Activated CD8-positive, alpha-beta T cell treated with anti-CD3 and anti-CD28 coated beads, Interleukin-2, amount 10 ng/mL, durations not matched to agents 7 days and 5 days (primary cell): ENCODE measurements at regions not wholly inside any gene's neighbourhood (a gene's known extent, or its start where the extent isn't known, plus 50 kb on each side); places are given as distances from the start of the nearest gene placed in this dataset.

Experiments used
- ATAC-seq: fragments of 150-1000 bp; cut with Tn5 transposase; one replicate; pipeline ENCODE4 v1.10.0; 2021; ENCODE audit warnings: moderate library complexity
- CTCF ChIA-PET: fragments of 350-600 bp; sonication (Branson Sonifier 250); formaldehyde crosslinking; loops from one replicate; lab custom pipeline; 2021; ENCODE audit warnings: antibody characterized with exemption; lab: Charles Lee
- POLR2A ChIA-PET: fragments of 350-600 bp; sonication (Branson Sonifier 250); formaldehyde crosslinking; loops from one replicate; lab custom pipeline; 2021; ENCODE audit warnings: antibody characterized with exemption; lab: Charles Lee
- DNase-seq: peaks from one replicate; pipeline ENCODE4 v3.0.0-alpha.2; 2020
- H3K27ac Mint-ChIP-seq: one replicate; pipeline ENCODE4 v1.8.0; 2021; ENCODE audit warnings: mild to moderate bottlenecking, mixed read lengths
- H3K27me3 Mint-ChIP-seq: one replicate; pipeline ENCODE4 v1.8.0; 2021; ENCODE audit warnings: low read depth, mixed read lengths
- H3K36me3 Mint-ChIP-seq: one replicate; pipeline ENCODE4 v1.8.0; 2021; ENCODE audit warnings: low read depth, mixed read lengths
- H3K4me1 Mint-ChIP-seq: one replicate; pipeline ENCODE4 v1.8.0; 2021; ENCODE audit warnings: low read depth, mixed read lengths
- H3K4me3 Mint-ChIP-seq: one replicate; pipeline ENCODE4 v1.8.0; 2021; ENCODE audit warnings: mild to moderate bottlenecking, mixed read lengths
- H3K9me3 Mint-ChIP-seq: one replicate; pipeline ENCODE4 v1.8.0; 2022; ENCODE audit warnings: mixed read lengths; ENCODE audit not compliant: insufficient read depth

DNA sequence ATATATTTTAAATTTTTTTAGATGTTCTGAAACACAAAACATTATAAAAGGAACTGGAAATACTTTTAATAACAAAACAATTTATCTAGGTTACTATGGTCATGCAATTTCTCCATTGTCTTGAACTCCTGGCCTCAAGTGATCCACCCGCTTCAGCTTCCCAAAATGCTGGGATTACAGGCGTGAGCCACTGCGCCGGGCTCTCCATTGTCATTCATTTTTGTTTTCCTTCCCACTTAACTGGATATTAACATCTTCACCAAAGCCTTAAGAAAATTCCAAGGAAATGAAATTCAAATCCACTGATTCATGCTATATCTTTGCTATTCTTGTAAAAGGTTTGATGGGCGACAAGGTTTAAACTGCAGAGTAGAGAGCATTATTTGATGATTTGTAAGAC is 279.5 kb upstream of the PKN2 start:
- Mint-ChIP-seq H3K27ac (no peak overlapping the region), H3K9me3 (no peaks in the 10 kb centered on the region), H3K36me3 (no peaks in the 10 kb centered on the region), H3K4me3 (no peak overlapping the region), H3K4me1 (no peaks in the 10 kb centered on the region), H3K27me3 (no peaks in the 10 kb centered on the region)
- ChIA-PET POLR2A (no interaction called here), CTCF (interaction anchor here (1.6 kb wide), 1 partner anchor 10 kb away, joined by 4 read pairs; no protein-coding TSS in a partner anchor)
- ATAC-seq, result no peak
- no peak for DNase-seq

DNA sequence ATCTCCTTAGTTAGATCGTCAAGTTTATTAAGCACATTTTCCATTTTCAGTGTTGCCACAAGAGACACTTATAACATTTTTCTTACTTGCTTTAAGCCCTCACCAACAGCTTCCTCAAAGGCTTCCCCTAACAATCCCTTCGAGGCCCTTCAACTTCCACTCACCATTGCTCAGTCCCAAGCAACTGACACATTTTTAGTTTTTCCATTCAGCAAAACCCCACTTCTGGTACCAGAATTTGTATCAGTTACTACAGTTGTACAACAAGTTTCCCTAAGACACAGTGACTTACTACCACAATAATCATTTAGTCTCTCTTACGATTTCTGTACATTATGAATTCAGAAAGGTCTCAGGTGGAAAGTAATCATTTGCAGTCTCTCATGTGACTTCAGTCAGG is 276.8 kb upstream of the PKN2 start:
- CTCF ChIA-PET, result no interaction called here

DNA sequence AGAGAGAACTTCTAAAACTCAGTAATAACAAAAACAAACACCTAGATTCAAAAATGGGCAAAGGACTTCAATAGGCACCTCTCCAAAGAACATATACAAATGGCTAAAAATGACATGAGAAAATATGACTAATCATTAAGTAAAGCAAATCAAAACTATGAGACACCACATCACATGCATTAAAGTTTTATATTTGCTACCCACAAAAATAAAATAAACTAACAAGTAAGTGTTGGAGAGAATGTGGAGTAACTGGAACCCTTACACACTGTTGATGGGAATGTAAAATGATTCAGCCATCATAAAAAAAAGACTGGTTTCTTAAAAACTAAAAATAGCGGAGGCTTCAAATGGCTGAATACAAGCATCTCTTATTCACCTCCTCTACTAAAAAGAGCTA is 262.1 kb upstream of the PKN2 start:
- H3K4me1 Mint-ChIP-seq, result no peaks in the 10 kb centered on the region
- H3K27me3 Mint-ChIP-seq, result no peaks in the 10 kb centered on the region
- H3K27ac Mint-ChIP-seq, result no peak overlapping the region
- CTCF ChIA-PET, result no interaction called here
- H3K36me3 Mint-ChIP-seq, result no peaks in the 10 kb centered on the region
- DNase-seq, result no peak
- peaks cover 3% of the 10 kb centered on the region for H3K9me3 Mint-ChIP-seq
- no peak overlapping the region for H3K4me3 Mint-ChIP-seq
- ATAC-seq, result no peak
- POLR2A ChIA-PET, result no interaction called here

More for the DNA sequence above, 276.8 kb upstream of the PKN2 start:
- DNase-seq (no peak), ATAC-seq (no peak)
- H3K4me3 Mint-ChIP-seq, result no peak overlapping the region
- H3K4me1 Mint-ChIP-seq, result no peaks in the 10 kb centered on the region
- H3K27me3 Mint-ChIP-seq, result no peaks in the 10 kb centered on the region
- H3K9me3 Mint-ChIP-seq, result no peaks in the 10 kb centered on the region
- H3K36me3 Mint-ChIP-seq, result no peaks in the 10 kb centered on the region
- H3K27ac Mint-ChIP-seq, result no peak overlapping the region
- POLR2A ChIA-PET, result no interaction called here

DNA sequence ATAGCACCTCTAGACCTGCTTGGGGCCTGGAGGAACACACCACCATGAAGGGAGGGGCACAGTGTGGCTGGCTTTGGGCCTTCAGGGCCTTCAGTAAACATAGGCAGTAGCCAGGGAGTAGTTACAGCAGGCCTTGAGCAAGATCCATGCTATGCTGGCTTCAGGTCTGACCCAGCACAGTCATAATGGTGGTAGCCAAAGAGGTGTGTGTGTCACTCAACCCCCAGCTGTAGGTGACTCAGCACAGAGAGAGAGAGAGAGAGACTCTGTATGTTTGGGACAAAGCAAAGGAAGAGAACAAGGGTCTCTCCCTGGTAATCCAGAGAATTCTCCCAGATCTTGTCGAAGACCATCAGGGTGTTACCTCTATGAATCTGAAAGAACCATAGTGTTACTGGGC is 250.5 kb upstream of the PKN2 start:
- Mint-ChIP-seq H3K27ac (no peak overlapping the region), H3K27me3 (no peaks in the 10 kb centered on the region), H3K4me3 (no peak overlapping the region), H3K36me3 (no peaks in the 10 kb centered on the region), H3K9me3 (no peaks in the 10 kb centered on the region), H3K4me1 (no peaks in the 10 kb centered on the region)
- CTCF ChIA-PET, result no interaction called here
- ATAC-seq, result no peak
- POLR2A ChIA-PET, result no interaction called here
- DNase-seq, result no peak

DNA sequence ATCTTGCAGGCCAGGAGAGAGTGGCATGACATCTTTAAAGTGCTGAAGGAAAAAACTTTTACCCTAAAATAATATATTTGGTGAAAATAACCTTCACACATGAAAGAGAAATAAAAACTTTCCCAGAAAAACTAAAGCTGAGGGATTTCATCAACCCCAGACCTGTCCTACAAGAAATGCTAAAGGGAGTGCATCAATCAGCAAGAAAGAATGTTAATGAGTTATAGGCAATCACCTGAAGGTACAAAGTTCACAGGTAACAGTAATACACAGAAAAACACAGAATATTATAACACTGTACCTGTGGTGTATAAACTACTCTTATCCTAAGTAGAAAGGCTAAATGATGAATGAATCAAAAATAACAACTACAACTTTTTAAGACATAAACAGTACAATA is 249.2 kb upstream of the PKN2 start:
- ATAC-seq, result no peak
- H3K4me3 Mint-ChIP-seq, result no peak overlapping the region
- no peaks in the 10 kb centered on the region for H3K4me1 Mint-ChIP-seq
- DNase-seq, result no peak
- H3K9me3 Mint-ChIP-seq, result no peaks in the 10 kb centered on the region
- H3K36me3 Mint-ChIP-seq, result no peaks in the 10 kb centered on the region
- no peak overlapping the region for H3K27ac Mint-ChIP-seq
- CTCF ChIA-PET, result no interaction called here
- POLR2A ChIA-PET, result no interaction called here
- no peaks in the 10 kb centered on the region for H3K27me3 Mint-ChIP-seq

DNA sequence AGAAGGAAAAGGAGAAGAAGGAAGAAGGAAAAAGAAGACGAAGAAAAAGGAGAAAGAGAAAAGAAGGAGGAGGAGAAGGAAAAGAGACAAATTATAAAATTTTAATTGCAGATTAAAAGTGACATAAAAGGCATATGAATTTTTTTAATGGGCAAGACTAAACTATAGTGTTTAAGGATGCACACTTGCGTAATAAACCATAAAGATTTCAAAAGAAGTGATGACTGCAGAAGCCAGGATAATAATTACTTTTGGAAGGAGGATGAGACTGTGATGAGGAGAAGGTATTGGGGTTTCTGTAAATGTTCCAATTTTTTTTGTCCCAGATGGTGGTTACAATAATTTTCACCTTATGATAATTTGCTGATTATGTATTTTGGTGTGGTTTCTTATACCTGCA is 243.1 kb upstream of the PKN2 start:
- Mint-ChIP-seq H3K4me1 (no peaks in the 10 kb centered on the region), H3K36me3 (no peaks in the 10 kb centered on the region), H3K27ac (no peak overlapping the region), H3K4me3 (no peak overlapping the region), H3K9me3 (no peaks in the 10 kb centered on the region), H3K27me3 (no peaks in the 10 kb centered on the region)
- no peak for ATAC-seq
- no peak for DNase-seq
- POLR2A ChIA-PET, result no interaction called here
- CTCF ChIA-PET, result no interaction called here

DNA sequence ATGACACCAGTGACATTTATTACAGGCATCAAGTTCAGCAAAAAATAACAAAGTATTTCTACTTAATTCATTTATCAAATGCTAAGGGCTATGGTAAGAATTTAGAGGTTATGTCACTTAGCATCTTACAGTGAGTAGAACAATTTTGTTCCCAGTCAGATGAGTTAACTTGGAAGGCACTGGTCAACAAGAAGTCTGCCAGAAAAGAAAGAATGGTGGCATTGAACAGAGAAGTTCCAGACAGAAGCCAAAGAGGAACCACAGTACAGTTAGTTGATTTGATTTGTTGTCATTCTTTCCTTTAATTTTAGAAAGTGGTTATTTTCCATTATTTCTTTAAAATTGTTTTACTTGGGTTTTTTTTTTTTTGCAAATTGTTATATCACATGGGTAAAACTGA is 232.2 kb upstream of the PKN2 start:
- ChIA-PET POLR2A (no interaction called here), CTCF (no interaction called here)
- ATAC-seq (no peak), DNase-seq (no peak)
- Mint-ChIP-seq H3K4me1 (no peaks in the 10 kb centered on the region), H3K27ac (no peak overlapping the region), H3K36me3 (no peaks in the 10 kb centered on the region), H3K4me3 (no peak overlapping the region), H3K9me3 (no peaks in the 10 kb centered on the region), H3K27me3 (no peaks in the 10 kb centered on the region)

DNA sequence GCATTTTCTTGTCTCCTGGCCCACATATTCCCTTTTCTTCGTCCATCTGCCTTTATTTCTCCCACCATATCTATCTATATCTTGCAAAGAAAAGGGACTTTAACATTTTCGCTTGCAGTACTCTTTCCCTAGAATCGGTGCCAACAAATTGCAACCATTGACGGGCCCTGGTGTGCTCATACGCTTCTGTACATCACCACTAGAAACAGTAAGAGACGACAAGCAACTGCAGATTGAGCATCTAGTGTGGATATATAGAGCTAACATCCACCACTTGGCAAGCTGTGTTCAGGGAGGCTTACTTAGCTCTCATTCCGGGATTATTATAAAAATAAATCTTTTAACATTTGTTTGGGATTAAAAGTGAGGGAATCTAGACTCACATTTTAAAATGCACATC is 230.8 kb upstream of the PKN2 start:
- ATAC-seq (no peak), DNase-seq (no peak)
- H3K9me3 Mint-ChIP-seq, result no peaks in the 10 kb centered on the region
- no peaks in the 10 kb centered on the region for H3K4me1 Mint-ChIP-seq
- ChIA-PET POLR2A (no interaction called here), CTCF (no interaction called here)
- no peak overlapping the region for H3K27ac Mint-ChIP-seq
- H3K27me3 Mint-ChIP-seq, result no peaks in the 10 kb centered on the region
- no peak overlapping the region for H3K4me3 Mint-ChIP-seq
- H3K36me3 Mint-ChIP-seq, result no peaks in the 10 kb centered on the region

DNA sequence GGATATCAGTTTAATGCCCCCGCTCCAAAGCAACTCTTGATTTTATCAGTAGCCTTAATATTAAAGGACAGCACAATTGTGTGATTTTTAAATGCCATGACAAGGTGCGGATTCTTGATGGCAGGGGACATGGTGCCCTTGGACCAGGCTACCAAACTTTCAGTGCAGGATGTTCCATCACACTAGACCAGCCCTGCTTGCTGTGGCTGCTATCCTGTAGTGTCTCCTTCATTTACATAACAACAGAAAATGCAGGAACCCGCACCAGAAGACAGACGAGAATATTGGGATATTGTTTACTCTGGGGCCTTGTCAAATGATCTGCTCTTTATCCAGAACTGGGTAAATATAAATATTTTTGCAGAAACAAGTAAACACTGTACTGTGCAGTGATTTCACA is 229.3 kb upstream of the PKN2 start:
- H3K27ac Mint-ChIP-seq, result no peak overlapping the region
- no peaks in the 10 kb centered on the region for H3K36me3 Mint-ChIP-seq
- no peaks in the 10 kb centered on the region for H3K27me3 Mint-ChIP-seq
- ATAC-seq (no peak), DNase-seq (no peak)
- no peaks in the 10 kb centered on the region for H3K9me3 Mint-ChIP-seq
- no peaks in the 10 kb centered on the region for H3K4me1 Mint-ChIP-seq
- ChIA-PET CTCF (no interaction called here), POLR2A (no interaction called here)
- no peak overlapping the region for H3K4me3 Mint-ChIP-seq

DNA sequence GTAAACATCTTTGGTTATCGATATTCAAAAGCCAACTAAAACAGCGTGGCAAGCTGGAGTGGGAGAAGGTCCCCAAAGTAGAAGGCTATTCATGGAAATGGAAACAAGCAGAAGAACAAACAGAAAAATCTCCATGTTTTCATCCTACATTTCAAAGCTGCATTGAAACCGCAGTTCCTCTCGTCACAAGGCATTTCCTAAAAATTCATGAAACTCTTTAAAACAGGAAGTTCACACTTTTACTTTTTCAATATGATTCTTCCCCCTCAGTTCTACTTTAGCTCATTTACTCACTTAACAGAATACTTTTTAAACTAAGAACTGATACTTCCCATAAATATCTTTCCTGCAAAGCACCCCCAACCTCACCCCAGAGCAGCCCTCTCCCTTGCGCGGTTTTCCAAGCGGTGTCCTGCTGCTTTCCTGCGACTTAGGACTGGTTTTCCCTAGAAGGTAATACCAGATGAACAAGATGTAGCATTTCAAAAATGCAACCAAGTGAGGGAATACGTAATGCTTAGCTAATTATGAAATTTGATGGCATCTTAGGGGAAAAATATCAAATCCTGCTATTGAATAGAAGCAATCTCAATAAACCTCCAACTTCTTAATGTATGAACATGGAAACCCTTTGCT is 228.3 kb upstream of the PKN2 start:
- Mint-ChIP-seq H3K27ac (no peak overlapping the region), H3K4me1 (no peaks in the 10 kb centered on the region), H3K36me3 (no peaks in the 10 kb centered on the region), H3K27me3 (no peaks in the 10 kb centered on the region), H3K4me3 (no peak overlapping the region), H3K9me3 (no peaks in the 10 kb centered on the region)
- ATAC-seq (no peak), DNase-seq (no peak)
- ChIA-PET CTCF (no interaction called here), POLR2A (no interaction called here)

DNA sequence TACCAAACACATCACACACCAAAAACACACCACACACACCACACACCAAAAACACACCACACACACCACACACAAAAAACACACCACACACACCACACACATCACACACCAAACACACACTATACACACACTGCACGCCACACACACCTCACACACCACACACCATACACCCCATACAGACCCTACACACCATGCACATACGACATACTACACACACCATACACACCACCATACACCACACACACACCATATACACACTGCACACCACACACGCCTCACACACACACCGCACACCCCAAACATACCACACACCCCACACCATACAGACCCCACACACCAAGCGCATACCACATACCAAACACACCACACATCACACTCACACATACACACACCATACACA is 226.9 kb upstream of the PKN2 start:
- no peak for ATAC-seq
- H3K4me3 Mint-ChIP-seq, result no peak overlapping the region
- CTCF ChIA-PET, result no interaction called here
- H3K27me3 Mint-ChIP-seq, result peaks cover 2% of the 10 kb centered on the region
- no peaks in the 10 kb centered on the region for H3K36me3 Mint-ChIP-seq
- H3K4me1 Mint-ChIP-seq, result no peaks in the 10 kb centered on the region
- H3K9me3 Mint-ChIP-seq, result no peaks in the 10 kb centered on the region
- no peak overlapping the region for H3K27ac Mint-ChIP-seq
- POLR2A ChIA-PET, result no interaction called here
- DNase-seq, result no peak

DNA sequence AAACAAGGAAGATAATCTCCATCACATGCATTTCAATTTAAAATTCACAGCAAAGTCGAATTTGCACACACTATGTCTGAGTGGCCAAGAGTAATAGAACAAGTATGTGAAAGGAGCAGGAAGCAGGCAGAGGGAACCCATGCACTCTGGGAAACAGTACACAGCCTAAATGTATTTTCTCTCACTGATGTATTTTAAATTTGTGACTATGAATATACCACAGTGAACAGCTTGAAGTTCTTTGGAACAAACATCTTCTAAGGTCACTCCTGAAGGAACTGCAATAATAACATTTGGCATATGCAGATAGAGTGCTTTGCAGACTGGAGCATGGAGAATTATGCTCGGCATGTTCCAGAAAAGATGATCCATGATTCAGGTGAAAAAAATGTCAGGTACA is 223.1 kb upstream of the PKN2 start:
- H3K4me3 Mint-ChIP-seq, result no peak overlapping the region
- no peaks in the 10 kb centered on the region for H3K9me3 Mint-ChIP-seq
- H3K4me1 Mint-ChIP-seq, result no peaks in the 10 kb centered on the region
- no peak overlapping the region for H3K27ac Mint-ChIP-seq
- H3K27me3 Mint-ChIP-seq, result peaks cover 15% of the 10 kb centered on the region
- ChIA-PET POLR2A (no interaction called here), CTCF (interaction anchor here (0.6 kb wide), 1 partner anchor 1116 kb away, joined by 4 read pairs; no protein-coding TSS in a partner anchor)
- DNase-seq (no peak), ATAC-seq (no peak)
- no peaks in the 10 kb centered on the region for H3K36me3 Mint-ChIP-seq

DNA sequence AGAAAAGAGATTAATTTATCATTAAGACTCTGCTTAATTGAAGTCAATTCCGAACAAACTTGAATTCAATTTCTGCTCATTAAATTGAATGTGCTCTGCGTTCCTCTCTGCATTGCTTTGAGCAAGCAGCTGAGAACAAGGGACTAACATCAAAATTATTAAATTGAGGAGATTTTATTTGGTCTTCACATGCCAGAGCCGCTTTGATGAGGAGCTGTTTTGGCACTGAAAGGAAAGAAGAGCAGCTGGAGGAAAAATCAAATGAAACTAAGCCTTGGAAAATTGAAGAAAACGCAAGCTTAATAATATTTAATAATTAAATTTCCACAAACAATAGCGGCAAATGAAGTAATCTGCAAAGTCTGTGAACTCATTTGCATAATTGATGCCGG is 222.0 kb upstream of the PKN2 start:
- peaks cover 15% of the 10 kb centered on the region for H3K27me3 Mint-ChIP-seq
- no peaks in the 10 kb centered on the region for H3K9me3 Mint-ChIP-seq
- ChIA-PET POLR2A (no interaction called here), CTCF (no interaction called here)
- no peaks in the 10 kb centered on the region for H3K4me1 Mint-ChIP-seq
- DNase-seq (no peak), ATAC-seq (no peak)
- no peak overlapping the region for H3K27ac Mint-ChIP-seq
- no peak overlapping the region for H3K4me3 Mint-ChIP-seq
- no peaks in the 10 kb centered on the region for H3K36me3 Mint-ChIP-seq
